Mucosa of descending colon (tissue), 3 donors: ENCODE measurements at regions not wholly inside any gene's neighbourhood (a gene's known extent, or its start where the extent isn't known, plus 50 kb on each side); places are given as distances from the start of the nearest gene placed in this dataset.

ENCODE experiments used
- ATAC-seq: fragments of 200-7000 bp; cut with Tn5 transposase; one replicate; pipeline ENCODE4 v1.9.1; 2020; ENCODE audit warnings: mild to moderate bottlenecking, moderate library complexity
- DNase-seq, 3 donors: peaks; one replicate each; pipeline ENCODE4 v3.0.0-alpha.2; 2020
- H3K36me3 ChIP-seq: fragments of 200-600 bp; one replicate; pipeline ENCODE4 v1.8.0; 2021; ENCODE audit warnings: low read depth, mild to moderate bottlenecking
- H3K4me1 ChIP-seq: fragments of 200-600 bp; one replicate; pipeline ENCODE4 v1.8.0; 2021; ENCODE audit warnings: low read depth, mild to moderate bottlenecking
- H3K4me3 ChIP-seq: fragments of 200-600 bp; one replicate; pipeline ENCODE4 v1.8.0; 2021; ENCODE audit warnings: mild to moderate bottlenecking
- H3K9me3 ChIP-seq: fragments of 200-600 bp; one replicate; pipeline ENCODE4 v1.8.0; 2021; ENCODE audit warnings: mild to moderate bottlenecking
- CTCF ChIP-seq: fragments of 200-600 bp; IDR thresholded peaks from one replicate; pipeline ENCODE4 v1.8.0; 2022; ENCODE audit warnings: antibody characterized with exemption, mild to moderate bottlenecking
- intact Hi-C, 2 donors: fragments of 100-400 bp; cut with DNase I in 1 of 2; cut with micrococcal nuclease in 1 of 2; formaldehyde crosslinking; loops; one replicate each; pipeline versions ENCODE4 v1.11.0 to v1.11.1; 2022; cut with DNase I, micrococcal nuclease
- donor health status: DM: no; HTN: no; CAD: no; lungs with moderate emphysema.
- donor health status: DM: no; HTN: no; CAD: no.
- donor health status: DM: no; HTN: yes; CAD: no.

- Histone ChIP-seq H3K4me1 (no peaks in the 10 kb centered on the region), H3K4me3 (no peak overlapping the region), H3K9me3 (peaks cover 31% of the 10 kb centered on the region), H3K36me3 (no peaks in the 10 kb centered on the region)
- ATAC-seq: no peak
- TF ChIP-seq CTCF: no peak
- intact Hi-C loops: no loop called here
- no peak for DNase-seq
Observed at GRCh38 chr5:3963652-3964051, 368.0 kb downstream of the IRX1 start.

DNA sequence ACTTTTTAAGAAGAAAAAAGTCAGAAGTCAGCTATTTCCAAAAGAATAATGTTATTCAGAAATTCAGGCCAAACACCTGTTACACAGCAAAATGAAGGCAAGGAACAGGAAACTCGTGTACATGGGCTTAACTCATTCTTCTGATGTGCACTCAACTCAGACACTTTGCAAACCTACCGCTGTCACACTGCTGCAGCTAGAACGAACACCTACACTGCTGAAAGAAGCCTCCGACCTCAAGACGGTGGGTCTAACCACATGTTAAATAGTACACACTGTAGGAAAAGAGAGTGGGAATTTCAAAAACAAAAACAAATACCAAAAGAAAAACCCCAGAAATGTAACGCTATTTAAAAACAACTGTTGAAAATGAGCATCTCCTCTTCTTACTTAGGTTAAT, 384.5 kb downstream of the IRX1 start:
- H3K36me3 ChIP-seq: no peaks in the 10 kb centered on the region
- no peak for TF ChIP-seq CTCF

DNA sequence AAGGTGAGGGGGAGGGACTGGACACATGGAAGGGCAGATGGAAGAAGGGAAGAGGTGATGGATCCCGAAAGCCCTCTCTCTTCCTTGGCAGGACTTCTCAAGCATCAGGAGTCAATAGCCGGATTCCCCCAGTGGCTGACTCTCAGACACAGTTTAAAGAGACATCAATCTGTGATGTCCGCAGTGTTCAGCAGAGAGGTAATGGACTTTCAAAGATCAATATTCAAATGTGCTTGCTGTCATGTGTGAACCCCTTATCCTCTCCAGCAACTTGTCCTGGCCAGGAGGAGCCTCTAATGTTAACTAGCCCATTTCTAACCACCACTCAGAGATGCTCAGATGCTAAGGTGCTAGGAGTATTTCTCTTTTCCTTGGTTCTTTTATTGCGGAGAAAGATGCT, 392.2 kb downstream of the IRX1 start:
- no peak for DNase-seq
- ATAC-seq: no peak
- H3K36me3 ChIP-seq: no peaks in the 10 kb centered on the region
- peaks cover 36% of the 10 kb centered on the region for H3K9me3 ChIP-seq
- intact Hi-C loops: no loop called here
- no peaks in the 10 kb centered on the region for H3K4me1 ChIP-seq
- no peak for TF ChIP-seq CTCF
- H3K4me3 ChIP-seq: no peak overlapping the region

More for the DNA sequence above, 384.5 kb downstream of the IRX1 start:
- no peak for DNase-seq
- Histone ChIP-seq H3K9me3 (peaks cover 27% of the 10 kb centered on the region), H3K4me3 (no peak overlapping the region), H3K4me1 (no peaks in the 10 kb centered on the region)
- no peak for ATAC-seq
- intact Hi-C loops: no loop called here

GRCh38 chr5:3993856-3994473, 398.3 kb downstream of the IRX1 start:
- TF ChIP-seq CTCF: no peak
- intact Hi-C loops: no loop called here
- no peak for DNase-seq
- Histone ChIP-seq H3K36me3 (no peaks in the 10 kb centered on the region), H3K4me3 (no peak overlapping the region), H3K4me1 (no peaks in the 10 kb centered on the region), H3K9me3 (peaks cover 47% of the 10 kb centered on the region)
- no peak for ATAC-seq

DNA sequence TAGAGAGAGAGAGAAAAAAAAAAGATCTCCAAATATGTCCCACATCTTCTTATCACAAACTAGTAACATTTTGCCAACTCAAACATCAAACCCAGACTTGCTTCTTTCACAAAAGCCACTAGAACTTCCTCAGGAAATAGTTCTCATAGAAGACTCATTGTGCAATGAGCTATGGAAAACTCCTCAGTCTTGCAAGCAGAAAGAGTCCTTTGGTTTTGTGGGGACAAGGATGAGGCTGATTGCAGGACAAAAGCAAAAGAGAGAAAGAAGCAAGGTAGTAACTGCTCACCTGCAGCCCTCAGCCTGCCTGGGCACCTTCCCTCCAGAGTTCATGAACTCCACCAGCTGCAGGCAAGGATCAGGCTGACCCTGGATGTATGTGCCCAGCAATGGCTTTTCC, 399.0 kb downstream of the IRX1 start:
- Histone ChIP-seq H3K36me3 (no peaks in the 10 kb centered on the region), H3K9me3 (peaks cover 44% of the 10 kb centered on the region), H3K4me3 (no peak overlapping the region), H3K4me1 (no peaks in the 10 kb centered on the region)
- TF ChIP-seq CTCF: no peak
- DNase-seq: no peak
- no peak for ATAC-seq
- intact Hi-C loops: no loop called here
